ENCODE measurements at regions not wholly inside any gene's neighbourhood (a gene's known extent, or its start where the extent isn't known, plus 50 kb on each side); places are given as distances from the start of the nearest gene placed in this dataset.

GRCh38 chr4:128410037-128410436 is 122.4 kb upstream of the PGRMC2 start (continued):
- TF ChIP-seq ZBTB34 (CRISPR knock-in tag; IDR thresholded peaks at IDR 0.05) (no peak), MNT (conservative IDR thresholded peaks at IDR 0.05) (no peak), GABPB1 (CRISPR knock-in tag; IDR thresholded peaks at IDR 0.05) (no peak), CGGBP1 (CRISPR knock-in tag; IDR thresholded peaks at IDR 0.05) (no peak), HMGXB4 (CRISPR knock-in tag; IDR thresholded peaks at IDR 0.05) (no peak), HDAC8 (tag; IDR thresholded peaks at IDR 0.05) (no peak), ZNF280A (IDR thresholded peaks at IDR 0.05; ENCODE audit: low read depth, partially characterized antibody) (no peak), ZNF232 (CRISPR knock-in tag; IDR thresholded peaks at IDR 0.05) (no peak), ZNF316 (IDR thresholded peaks at IDR 0.05) (no peak), CHD4 (IDR thresholded peaks at IDR 0.05; ENCODE audit: insufficient read depth, insufficient replicate concordance, low read depth, low read length, poor library complexity, severe bottlenecking) (no peak), ARNT (IDR thresholded peaks at IDR 0.05) (no peak), BRF1 (IDR thresholded peaks at IDR 0.05; ENCODE audit: borderline replicate concordance, extremely low read depth, insufficient read length) (no peak), RBM25 (IDR thresholded peaks at IDR 0.05; ENCODE audit: low read depth, low read length, severe bottlenecking) (no peak)
